Muscle of leg (tissue), 3 donors: ENCODE measurements at regions not wholly inside any gene's neighbourhood (a gene's known extent, or its start where the extent isn't known, plus 50 kb on each side); places are given as distances from the start of the nearest gene placed in this dataset.

Source experiments
- DNase-seq: peaks from one replicate; pipeline ENCODE4 v3.0.0; 2013
- H3K27ac ChIP-seq: one replicate; pipeline ENCODE4 v1.5.1; 2013; ENCODE audit warnings: mild to moderate bottlenecking, low read length, control low read depth
- H3K27me3 ChIP-seq: one replicate; pipeline ENCODE4 v1.6.1; 2013; ENCODE audit warnings: low read length; ENCODE audit not compliant: control insufficient read depth, insufficient read depth
- H3K36me3 ChIP-seq: one replicate; pipeline ENCODE4 v1.6.1; 2013; ENCODE audit warnings: low read length; ENCODE audit not compliant: control insufficient read depth, insufficient read depth
- H3K4me1 ChIP-seq: one replicate; pipeline ENCODE4 v1.6.1; 2013; ENCODE audit warnings: low read length; ENCODE audit not compliant: control insufficient read depth, insufficient read depth
- H3K4me3 ChIP-seq: one replicate; pipeline ENCODE4 v1.5.1; 2013; ENCODE audit warnings: low read length, control low read depth
- H3K9me3 ChIP-seq: replicated peaks from 2 replicates; pipeline ENCODE4 v1.6.1; 2013; ENCODE audit warnings: low read depth, low read length; ENCODE audit not compliant: control insufficient read depth
- WGBS: methylation state at CpG from one replicate; pipeline ENCODE4 v1.1.5; 2013; ENCODE audit warnings: missing lambda C conversion rate; ENCODE audit not compliant: insufficient coverage; 5-methylcytosine and 5-hydroxymethylcytosine counted together

GRCh38 chr2:239727776-239728600, 297.2 kb downstream of the NDUFA10 start:
- no peak overlapping the region for H3K4me3 ChIP-seq
- no peaks in the 10 kb centered on the region for H3K36me3 ChIP-seq
- 56% methylated on average over 20 of the region's 30 CpGs for WGBS
- H3K9me3 ChIP-seq: no peaks in the 10 kb centered on the region
- peak; percentile 61 for DNase-seq
- peaks cover 45% of the 10 kb centered on the region for H3K4me1 ChIP-seq
- peaks cover 10% of the 10 kb centered on the region for H3K27me3 ChIP-seq
- H3K27ac ChIP-seq: no peak overlapping the region

GRCh38 chr2:239727182-239727775, 297.9 kb downstream of the NDUFA10 start:
- H3K27me3 ChIP-seq: peaks cover 10% of the 10 kb centered on the region
- WGBS: 87% methylated on average over 15 of the region's 16 CpGs

GRCh38 chr2:239726631-239727181, 298.4 kb downstream of the NDUFA10 start:
- H3K4me1 ChIP-seq: peaks cover 45% of the 10 kb centered on the region
- no peak overlapping the region for H3K27ac ChIP-seq
- no peak overlapping the region for H3K4me3 ChIP-seq
- H3K36me3 ChIP-seq: no peaks in the 10 kb centered on the region
- no peak for DNase-seq
- 82% methylated on average over 13 of the region's 13 CpGs for WGBS
- no peaks in the 10 kb centered on the region for H3K9me3 ChIP-seq
- H3K27me3 ChIP-seq: peaks cover 10% of the 10 kb centered on the region

More at GRCh38 chr2:239727182-239727775, 297.9 kb downstream of the NDUFA10 start:
- DNase-seq: no peak
- Histone ChIP-seq H3K4me3 (no peak overlapping the region), H3K27ac (no peak overlapping the region), H3K9me3 (no peaks in the 10 kb centered on the region), H3K4me1 (peaks cover 45% of the 10 kb centered on the region), H3K36me3 (no peaks in the 10 kb centered on the region)

- no peak overlapping the region for H3K27ac ChIP-seq
- DNase-seq: no peak
- H3K36me3 ChIP-seq: no peaks in the 10 kb centered on the region
- no peak overlapping the region for H3K4me3 ChIP-seq
- 58% methylated on average over 18 of the region's 18 CpGs for WGBS
- H3K9me3 ChIP-seq: no peaks in the 10 kb centered on the region
- H3K27me3 ChIP-seq: peaks cover 7% of the 10 kb centered on the region
- peaks cover 45% of the 10 kb centered on the region for H3K4me1 ChIP-seq
These were observed 299.0 kb downstream of the NDUFA10 start for GRCh38 chr2:239726091-239726591.

- 98% methylated on average over 7 of the region's 7 CpGs for WGBS
- no peak overlapping the region for H3K27ac ChIP-seq
- no peaks in the 10 kb centered on the region for H3K36me3 ChIP-seq
- H3K4me1 ChIP-seq: peaks cover 45% of the 10 kb centered on the region
- H3K4me3 ChIP-seq: no peak overlapping the region
- H3K27me3 ChIP-seq: peaks cover 4% of the 10 kb centered on the region
- DNase-seq: no peak
- H3K9me3 ChIP-seq: no peaks in the 10 kb centered on the region
These were observed 299.6 kb downstream of the NDUFA10 start for GRCh38 chr2:239725551-239725890.

GRCh38 chr2:239724851-239725550, 300.1 kb downstream of the NDUFA10 start:
- no peak overlapping the region for H3K27ac ChIP-seq
- no peaks in the 10 kb centered on the region for H3K36me3 ChIP-seq
- peaks cover 45% of the 10 kb centered on the region for H3K4me1 ChIP-seq
- WGBS: 94% methylated on average over 5 of the region's 14 CpGs
- no peaks in the 10 kb centered on the region for H3K9me3 ChIP-seq
- no peak overlapping the region for H3K4me3 ChIP-seq
- H3K27me3 ChIP-seq: peaks cover 4% of the 10 kb centered on the region
- no peak for DNase-seq

GRCh38 chr2:239724194-239724849, 300.8 kb downstream of the NDUFA10 start:
- H3K36me3 ChIP-seq: no peaks in the 10 kb centered on the region
- DNase-seq: peak; percentile 85
- no peaks in the 10 kb centered on the region for H3K9me3 ChIP-seq
- H3K27me3 ChIP-seq: peaks cover 4% of the 10 kb centered on the region
- H3K4me3 ChIP-seq: no peak overlapping the region
- 43% methylated on average over 11 of the region's 16 CpGs for WGBS
- no peak overlapping the region for H3K27ac ChIP-seq
- peaks cover 45% of the 10 kb centered on the region for H3K4me1 ChIP-seq

GRCh38 chr2:239723486-239724193, 301.5 kb downstream of the NDUFA10 start:
- no peak overlapping the region for H3K27ac ChIP-seq
- no peak for DNase-seq
- H3K4me3 ChIP-seq: no peak overlapping the region
- H3K36me3 ChIP-seq: no peaks in the 10 kb centered on the region
- H3K27me3 ChIP-seq: peaks cover 2% of the 10 kb centered on the region
- 88% methylated on average over 9 of the region's 9 CpGs for WGBS
- H3K4me1 ChIP-seq: peaks cover 45% of the 10 kb centered on the region
- no peaks in the 10 kb centered on the region for H3K9me3 ChIP-seq

GRCh38 chr2:239722760-239723470, 302.2 kb downstream of the NDUFA10 start:
- no peak overlapping the region for H3K27ac ChIP-seq
- H3K27me3 ChIP-seq: no peaks in the 10 kb centered on the region
- H3K36me3 ChIP-seq: no peaks in the 10 kb centered on the region
- no peaks in the 10 kb centered on the region for H3K9me3 ChIP-seq
- no peak overlapping the region for H3K4me3 ChIP-seq
- DNase-seq: no peak
- H3K4me1 ChIP-seq: peaks cover 42% of the 10 kb centered on the region
- 81% methylated on average over 15 of the region's 16 CpGs for WGBS
